ENCODE measurements at regions not wholly inside any gene's neighbourhood (a gene's known extent, or its start where the extent isn't known, plus 50 kb on each side); places are given as distances from the start of the nearest gene placed in this dataset.

GRCh38 chr7:27389496-27389895, 146.9 kb downstream of the EVX1 start:
- TF ChIP-seq POLR2AphosphoS5 (IDR thresholded peaks at IDR 0.05; ENCODE audit: low read depth, low read length): no peak
- TF ChIP-seq, protein P1, sequence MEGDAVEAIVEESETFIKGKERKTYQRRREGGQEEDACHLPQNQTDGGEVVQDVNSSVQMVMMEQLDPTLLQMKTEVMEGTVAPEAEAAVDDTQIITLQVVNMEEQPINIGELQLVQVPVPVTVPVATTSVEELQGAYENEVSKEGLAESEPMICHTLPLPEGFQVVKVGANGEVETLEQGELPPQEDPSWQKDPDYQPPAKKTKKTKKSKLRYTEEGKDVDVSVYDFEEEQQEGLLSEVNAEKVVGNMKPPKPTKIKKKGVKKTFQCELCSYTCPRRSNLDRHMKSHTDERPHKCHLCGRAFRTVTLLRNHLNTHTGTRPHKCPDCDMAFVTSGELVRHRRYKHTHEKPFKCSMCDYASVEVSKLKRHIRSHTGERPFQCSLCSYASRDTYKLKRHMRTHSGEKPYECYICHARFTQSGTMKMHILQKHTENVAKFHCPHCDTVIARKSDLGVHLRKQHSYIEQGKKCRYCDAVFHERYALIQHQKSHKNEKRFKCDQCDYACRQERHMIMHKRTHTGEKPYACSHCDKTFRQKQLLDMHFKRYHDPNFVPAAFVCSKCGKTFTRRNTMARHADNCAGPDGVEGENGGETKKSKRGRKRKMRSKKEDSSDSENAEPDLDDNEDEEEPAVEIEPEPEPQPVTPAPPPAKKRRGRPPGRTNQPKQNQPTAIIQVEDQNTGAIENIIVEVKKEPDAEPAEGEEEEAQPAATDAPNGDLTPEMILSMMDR (IDR thresholded peaks at IDR 0.05): no peak

Measured in SK-N-SH (cell line).